H1 (cell line): ENCODE measurements at regions not wholly inside any gene's neighbourhood (a gene's known extent, or its start where the extent isn't known, plus 50 kb on each side); places are given as distances from the start of the nearest gene placed in this dataset.

ENCODE experiments used
- ATF2 ChIP-seq: IDR thresholded peaks from 2 replicates; pipeline ENCODE4 v1.6.1; 2012; ENCODE audit warnings: low read length, inconsistent platforms
- E2F6 ChIP-seq: IDR thresholded peaks from 2 replicates; pipeline ENCODE4 v1.6.1; 2012; ENCODE audit warnings: inconsistent platforms
- POU5F1 ChIP-seq: IDR thresholded peaks from 2 replicates; pipeline ENCODE4 v1.6.1; 2011; ENCODE audit warnings: low read depth, mild to moderate bottlenecking, low read length, moderate library complexity
- RXRA ChIP-seq: IDR thresholded peaks from 2 replicates; pipeline ENCODE4 v1.6.1; 2011; ENCODE audit warnings: low read depth, mild to moderate bottlenecking, low read length, moderate library complexity; ENCODE audit not compliant: insufficient read depth

DNA sequence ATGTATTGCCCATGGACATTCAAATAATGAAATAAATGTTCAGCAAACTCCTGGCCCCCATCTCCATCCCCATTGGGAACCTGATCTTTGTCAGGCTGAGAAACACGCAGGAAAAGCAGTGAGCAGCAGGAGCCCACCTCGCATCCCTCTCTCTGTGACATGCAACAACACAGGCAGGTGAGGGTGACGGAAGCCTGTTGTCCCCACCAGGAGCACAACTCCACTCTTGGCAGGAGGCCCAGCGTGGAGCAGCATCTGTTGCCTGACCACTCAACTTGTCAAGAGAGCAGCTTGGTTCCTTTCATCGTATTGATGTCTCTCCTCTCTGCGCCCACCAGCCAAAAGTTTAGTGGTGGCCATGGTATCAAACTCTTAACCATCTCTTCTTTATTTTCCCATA lies 586.9 kb upstream of the ARID1B start (continued):
- TF ChIP-seq ATF2 (no peak), E2F6 (no peak), POU5F1 (no peak), RXRA (no peak)
